Tongue (tissue), 1 donor: ENCODE measurements at regions not wholly inside any gene's neighbourhood (a gene's known extent, or its start where the extent isn't known, plus 50 kb on each side); places are given as distances from the start of the nearest gene placed in this dataset.
A peak's percentile ranks its signal among the peaks of the same experiment; 100 is the strongest.
"Not testable (repeated sequence)": the region's sequence is repeated elsewhere in the genome, so short reads cannot be mapped to it uniquely, and the experiment has no call there.

ENCODE experiments used
- DNase-seq: peaks from one replicate; pipeline ENCODE4 v3.0.0-alpha.2; 2015

DNA sequence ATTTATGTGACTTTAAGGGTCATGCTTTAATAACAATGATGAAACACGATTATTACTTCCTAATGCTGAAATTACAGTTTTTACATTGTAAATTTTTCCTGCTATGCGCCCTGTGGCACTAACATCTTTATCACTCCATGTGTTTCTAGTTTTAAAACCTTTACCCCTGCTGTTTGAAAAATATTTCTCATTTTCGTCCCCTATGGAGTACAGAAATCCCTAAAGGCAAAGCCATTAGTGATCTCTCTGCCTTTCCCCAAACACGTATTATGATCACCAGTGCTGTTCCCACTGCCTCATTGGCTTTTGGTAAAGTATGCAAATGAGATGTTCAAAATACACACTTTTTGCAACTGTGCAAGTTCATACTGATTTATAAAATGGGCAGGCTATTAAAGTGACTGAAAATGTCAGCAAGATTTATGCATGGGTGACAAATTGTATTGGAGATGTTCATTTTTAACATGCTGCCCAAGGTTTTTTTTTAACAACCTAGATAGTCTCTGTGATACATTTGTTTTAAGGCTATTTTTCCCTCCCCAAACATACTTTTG lies 1468.2 kb upstream of the ACVR2A start:
- no peak for DNase-seq

DNA sequence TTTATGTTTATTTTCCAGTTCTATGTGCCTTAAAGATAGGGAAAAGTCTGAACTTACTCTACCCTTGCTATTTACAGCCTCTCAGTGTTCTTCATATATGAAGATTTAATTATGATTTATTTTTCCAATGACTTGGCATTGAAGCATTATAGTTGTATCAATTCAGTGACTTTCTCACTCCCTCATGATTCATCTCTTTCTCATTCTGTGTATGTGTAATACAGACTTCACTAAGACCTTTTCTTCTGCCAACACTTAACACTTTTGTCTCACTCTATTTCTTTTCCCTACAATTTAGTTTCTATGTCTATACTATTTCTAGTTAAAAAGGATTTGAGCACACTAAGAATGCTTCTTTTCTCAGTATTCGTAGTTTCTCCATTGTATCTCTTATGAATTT lies 1470.3 kb upstream of the ACVR2A start:
- no peak for DNase-seq

DNA sequence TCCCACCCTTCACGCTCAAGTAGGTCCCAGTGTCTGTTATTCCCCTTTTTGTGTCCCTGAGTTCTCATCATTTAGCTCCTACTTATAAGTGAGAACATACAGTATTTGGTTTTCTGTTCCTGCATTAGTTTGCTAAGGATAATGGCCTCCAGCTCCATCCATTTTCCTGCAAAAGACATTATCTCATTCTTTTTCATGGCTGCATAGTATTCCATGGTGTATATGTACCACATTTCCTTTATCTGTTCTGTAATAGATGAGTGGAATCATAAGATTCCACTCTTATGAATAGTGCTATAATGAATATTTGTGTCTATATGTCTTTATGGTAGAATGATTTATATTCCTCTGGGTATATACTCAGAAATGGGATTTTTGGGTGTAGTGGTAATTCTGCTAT lies 1473.5 kb upstream of the ACVR2A start:
- DNase-seq = not testable (repeated sequence)

DNA sequence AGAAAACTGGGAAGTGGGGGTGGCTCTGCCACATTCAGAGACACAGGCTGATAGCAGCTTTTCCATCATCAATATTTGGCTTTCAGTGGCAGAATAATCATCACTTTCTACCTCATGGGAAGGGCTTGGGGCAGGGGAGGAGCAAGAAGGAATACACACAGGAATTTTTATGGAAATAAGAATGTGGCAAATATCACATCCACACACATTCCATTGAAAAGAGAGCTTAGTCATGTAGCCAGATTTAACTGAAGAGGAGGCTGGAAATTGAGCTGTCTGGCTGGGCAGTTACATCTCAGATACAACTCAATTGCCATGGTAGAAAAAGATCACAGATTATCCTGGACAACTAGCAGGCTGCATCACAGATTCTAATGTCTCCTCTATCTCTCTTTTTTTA lies 1474.0 kb upstream of the ACVR2A start:
- no peak for DNase-seq

DNA sequence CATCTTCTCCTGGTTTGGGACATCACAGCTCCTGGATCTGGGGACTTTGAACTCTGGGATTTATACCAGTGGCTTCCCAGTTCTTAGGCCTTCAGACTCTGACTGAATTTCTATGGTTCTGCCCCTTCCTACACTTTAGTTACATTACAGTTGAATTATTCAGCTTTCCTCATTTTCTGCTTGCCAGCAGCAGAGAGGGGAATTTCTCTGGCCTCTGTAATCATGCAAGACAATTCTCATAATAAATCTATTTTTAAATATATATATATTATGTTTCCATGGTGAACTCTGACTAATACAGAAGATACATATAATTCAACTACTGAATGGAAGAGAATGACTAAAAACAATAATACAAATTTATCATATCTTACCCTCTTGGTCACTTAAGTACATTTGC lies 1478.6 kb upstream of the ACVR2A start:
- DNase-seq = no peak

DNA sequence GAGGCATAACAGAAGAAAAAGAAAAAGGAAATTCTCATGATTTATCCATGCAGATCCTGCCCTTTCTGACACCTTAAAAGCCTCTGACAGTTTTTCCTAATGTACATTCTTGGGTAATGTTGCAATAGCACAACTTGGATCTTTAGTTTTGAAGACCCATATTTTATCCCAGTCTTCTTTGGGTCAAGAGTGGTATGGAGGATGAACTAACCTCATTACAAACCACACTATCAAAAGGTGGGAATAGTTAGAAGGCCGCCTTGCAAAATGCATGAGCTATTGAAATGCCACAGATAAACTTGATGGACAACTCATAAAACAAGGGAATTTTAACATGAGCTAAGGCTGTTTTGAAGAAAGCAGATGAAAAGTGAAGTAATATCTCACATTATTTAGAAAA lies 1479.8 kb upstream of the ACVR2A start:
- DNase-seq = no peak

DNA sequence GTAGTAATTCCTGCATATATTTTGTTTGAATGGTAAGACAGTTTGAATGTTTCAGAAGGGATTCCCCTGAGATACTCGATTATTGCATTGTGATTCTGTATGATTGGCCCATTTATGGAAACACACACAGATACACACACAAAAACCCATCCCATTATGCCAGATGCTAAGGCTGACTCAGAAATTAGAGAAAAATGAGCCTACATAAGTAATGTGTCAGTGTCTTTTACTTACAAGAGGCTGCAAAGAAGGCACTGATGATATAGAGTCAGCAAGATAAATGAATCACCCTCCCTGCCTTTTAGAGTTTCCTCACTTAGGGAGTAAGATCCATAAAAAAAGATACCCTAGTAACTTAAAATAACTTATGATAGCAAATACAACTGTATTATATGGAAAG lies 1481.1 kb upstream of the ACVR2A start:
- no peak for DNase-seq

DNA sequence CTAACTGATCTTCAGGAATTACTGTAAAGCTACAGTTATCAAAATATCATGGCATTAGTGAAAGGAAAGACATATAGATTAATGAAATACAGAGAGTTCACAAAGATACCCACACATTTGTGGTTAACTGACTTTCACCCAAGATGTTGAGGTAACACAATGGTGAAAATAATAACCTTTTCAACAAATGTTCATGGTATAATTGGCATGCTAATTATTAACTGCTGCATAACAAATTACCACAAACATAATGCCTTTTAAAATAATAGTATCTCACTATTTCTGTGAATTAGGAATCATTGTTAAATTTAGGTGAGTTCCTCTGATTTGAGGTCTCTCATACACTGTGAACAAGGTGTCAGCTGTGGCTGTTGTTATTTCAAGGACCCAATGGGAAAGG lies 1493.1 kb upstream of the ACVR2A start:
- DNase-seq = no peak

DNA sequence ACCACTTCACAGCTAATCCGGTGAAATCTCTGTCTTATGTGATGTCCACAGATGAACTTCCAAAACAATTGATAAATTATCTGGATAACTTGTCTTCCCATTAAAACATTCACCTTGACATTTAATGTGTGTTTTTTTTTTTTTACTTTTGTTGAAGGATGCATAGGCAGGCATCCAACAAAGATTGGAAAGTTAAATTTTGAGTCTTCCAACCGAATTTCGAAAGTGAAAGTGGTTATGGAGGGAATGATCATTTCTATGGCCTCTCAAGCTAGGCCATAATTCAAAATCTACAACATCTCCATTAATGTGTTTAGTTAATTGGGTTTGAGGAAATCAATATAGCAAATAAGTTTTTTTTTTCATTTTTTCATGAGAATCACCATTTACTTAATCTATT lies 1495.5 kb upstream of the ACVR2A start:
- DNase-seq = no peak

DNA sequence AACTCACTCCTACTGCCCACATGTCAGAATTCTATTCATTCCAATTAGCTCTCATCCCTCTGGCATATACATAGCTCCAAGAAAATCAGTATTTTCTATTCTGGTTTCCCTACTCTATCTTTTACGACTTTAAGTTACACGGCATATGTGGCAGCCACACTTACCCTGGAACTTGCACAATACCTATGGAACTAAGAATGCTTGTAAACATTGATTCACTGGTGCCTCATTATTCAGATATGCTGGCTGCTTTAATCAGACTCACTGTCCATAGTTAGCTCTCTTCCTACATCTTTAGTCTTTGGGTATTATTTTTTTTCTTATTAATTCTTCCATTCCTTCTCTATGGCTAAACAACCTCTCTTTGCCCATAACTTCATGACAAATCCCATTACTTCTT lies 1519.9 kb upstream of the ACVR2A start:
- DNase-seq = no peak

DNA sequence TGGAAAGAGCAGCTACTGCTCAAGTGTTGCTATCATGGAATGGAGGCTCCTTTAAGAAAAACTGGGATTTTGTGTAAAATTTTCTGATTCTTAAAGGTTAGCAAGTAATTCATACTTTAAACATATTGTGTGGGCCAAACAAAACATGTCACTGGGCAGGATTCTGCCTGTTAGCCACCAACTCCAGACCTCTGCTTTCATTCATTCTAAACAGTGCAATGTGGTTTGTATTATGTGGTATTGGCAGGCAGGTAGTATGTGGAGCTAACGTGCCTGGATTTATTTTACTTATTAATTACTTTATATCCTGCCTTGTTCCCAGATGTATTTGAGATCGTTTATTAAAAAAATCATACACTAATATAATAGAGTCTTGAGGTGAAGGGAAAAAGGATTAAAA lies 1521.3 kb upstream of the ACVR2A start:
- peak; percentile 6 for DNase-seq

DNA sequence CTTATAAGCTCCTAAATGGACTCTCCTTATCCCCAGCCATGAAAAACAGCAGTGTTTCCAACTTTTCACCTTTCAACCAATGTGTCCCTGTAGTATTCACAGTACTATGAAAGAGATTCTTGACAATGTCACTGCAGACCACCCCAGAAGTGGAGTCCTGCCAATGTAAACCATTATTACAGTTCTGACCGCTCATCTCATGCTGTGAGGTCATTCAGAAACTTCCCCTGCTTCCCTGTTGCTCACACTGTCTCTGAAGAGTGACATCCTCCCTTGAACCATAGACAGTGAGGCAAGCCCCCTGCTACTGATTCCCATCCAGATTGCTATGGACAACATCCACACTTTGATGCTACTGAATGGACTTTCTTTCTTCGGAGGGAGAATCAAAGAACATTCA lies 1523.7 kb upstream of the ACVR2A start:
- peak; percentile 63 for DNase-seq

DNA sequence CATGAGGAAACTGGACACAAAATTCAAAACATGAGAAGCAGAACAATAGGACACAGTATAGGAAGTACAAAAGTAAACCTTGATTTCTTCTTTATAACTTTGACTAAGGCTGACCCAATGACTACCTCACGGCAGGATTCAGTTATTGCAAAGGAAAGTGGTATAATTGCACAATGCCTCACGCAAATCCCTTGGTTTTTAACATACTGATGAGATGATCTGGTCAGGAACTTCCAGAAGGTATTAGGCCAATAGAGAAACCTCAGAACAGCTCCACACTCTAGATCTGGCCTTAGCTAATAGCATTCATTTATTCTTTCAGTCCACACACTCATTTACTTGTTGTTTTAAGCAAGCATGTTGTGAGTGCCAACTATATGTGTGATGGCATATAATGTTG lies 1526.9 kb upstream of the ACVR2A start:
- no peak for DNase-seq

DNA sequence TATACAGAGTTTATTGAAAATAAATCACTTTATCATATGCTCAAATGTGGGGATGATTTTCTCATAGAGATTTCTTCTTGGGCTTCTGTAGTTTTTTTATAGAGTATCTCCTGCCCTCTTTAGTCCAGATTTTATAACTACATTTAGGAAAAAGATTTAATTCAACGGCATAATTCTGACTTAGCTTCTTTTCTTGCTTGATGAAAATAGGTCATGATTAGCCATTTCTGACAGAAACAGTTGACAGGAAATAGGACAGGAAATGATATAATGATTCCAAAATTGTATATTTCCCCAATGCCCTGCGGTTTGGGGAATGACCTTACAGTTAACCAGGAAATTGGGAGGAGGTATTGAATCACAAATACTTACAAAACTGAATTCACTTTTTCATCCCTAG lies 1531.9 kb upstream of the ACVR2A start:
- DNase-seq = peak; percentile 52

DNA sequence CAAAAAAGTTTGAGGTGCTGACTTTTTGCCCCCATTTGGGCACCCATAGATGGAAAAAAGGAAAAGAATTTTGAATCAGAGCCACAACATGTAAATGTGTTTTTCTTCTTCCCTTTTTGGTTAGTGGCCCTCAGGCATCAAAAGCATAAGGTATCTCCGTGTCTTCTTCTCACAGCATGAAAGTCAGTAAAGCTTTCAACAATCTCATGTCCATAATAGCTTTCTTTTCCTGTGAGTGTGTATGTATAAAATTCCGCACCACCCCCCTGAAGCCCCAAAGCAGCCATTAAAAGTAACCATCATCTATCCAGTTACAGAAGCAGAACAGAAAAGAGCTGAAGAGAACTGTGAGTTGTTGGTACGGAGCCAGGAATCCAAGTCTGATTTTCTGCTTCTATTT lies 1539.7 kb upstream of the ACVR2A start:
- peak; percentile 19 for DNase-seq

DNA sequence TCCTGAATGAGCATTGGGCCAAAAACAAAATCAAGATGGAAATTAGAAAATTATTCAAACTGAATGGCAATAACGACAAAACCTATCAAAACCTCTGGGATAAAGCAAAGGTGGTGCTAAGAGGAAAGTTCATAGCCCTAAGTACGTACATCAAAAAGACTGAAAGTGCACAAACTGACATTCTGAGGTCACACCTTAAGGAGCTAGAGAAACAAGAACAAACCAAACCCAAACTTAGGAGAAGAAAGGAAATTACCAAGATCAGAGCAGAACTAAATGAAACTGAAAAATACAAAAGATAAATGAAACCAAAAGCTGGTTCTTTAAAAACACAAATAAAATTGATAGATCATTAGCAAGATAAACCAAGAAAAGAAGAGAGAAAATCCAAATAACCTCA lies 1543.5 kb upstream of the ACVR2A start:
- no peak for DNase-seq

DNA sequence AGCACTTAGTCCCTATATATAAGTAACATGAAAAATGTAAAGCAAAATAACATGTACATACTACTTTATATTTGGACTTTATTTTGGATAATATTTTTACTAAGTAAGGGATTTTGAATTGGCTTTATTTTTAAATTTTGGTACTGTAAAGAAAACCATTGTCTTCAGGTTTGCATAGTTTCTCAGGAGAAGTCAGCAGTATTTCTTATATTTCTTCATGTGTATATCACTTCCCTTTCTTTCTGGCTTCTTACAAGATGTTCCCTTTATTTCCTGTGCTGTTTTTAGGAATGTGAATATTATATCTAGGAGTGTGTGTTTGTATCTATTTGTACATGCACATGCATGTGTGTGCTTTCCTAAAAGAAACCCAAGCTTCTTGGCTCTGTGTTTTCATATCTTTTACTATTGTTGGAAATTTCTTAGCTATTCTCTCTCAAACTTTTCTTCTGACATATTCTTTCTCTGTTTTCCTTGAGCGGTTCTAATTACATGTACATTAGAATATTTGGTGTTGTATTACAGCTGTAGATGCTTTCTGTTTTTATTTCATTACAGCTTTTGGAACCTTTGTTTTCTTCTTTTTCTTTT lies 1549.7 kb upstream of the ACVR2A start:
- DNase-seq = no peak

DNA sequence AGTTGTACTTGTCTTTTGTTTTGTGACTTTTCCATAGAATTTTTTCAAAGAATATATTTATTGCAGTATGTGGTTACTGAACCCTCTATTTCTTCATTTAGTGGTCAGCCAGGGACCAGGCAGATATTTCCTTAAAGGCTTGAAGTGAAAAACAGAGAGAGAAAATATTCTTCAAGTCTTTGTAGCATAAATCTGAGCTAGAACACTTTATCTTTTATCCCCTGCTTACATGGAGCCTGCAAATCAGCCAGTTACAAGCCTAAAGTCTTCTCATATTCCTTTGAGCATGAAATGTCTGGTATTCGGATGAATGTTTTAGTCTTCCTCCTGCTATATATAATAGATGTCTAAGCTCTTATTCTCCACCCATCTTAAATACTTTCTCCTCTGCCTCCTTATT lies 1557.5 kb upstream of the ACVR2A start:
- no peak for DNase-seq

DNA sequence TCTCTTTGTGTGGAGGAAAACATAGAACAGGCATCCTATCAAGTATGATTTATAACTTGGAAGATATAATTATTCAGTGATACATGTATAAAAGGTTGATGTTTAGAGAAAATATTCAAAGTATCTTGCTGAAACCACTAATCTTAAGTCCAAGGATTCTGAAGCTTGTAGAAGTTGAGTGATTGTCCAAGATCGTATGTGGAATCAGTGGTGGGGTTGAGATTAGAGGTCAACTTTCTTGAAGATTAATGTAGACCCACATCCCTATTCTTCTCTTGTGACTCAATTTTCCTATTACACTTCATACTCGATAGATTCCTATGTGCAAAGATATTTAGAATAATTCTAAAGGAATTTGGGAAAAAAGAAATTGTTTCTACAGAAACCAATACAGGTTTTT lies 1565.9 kb upstream of the ACVR2A start:
- no peak for DNase-seq

DNA sequence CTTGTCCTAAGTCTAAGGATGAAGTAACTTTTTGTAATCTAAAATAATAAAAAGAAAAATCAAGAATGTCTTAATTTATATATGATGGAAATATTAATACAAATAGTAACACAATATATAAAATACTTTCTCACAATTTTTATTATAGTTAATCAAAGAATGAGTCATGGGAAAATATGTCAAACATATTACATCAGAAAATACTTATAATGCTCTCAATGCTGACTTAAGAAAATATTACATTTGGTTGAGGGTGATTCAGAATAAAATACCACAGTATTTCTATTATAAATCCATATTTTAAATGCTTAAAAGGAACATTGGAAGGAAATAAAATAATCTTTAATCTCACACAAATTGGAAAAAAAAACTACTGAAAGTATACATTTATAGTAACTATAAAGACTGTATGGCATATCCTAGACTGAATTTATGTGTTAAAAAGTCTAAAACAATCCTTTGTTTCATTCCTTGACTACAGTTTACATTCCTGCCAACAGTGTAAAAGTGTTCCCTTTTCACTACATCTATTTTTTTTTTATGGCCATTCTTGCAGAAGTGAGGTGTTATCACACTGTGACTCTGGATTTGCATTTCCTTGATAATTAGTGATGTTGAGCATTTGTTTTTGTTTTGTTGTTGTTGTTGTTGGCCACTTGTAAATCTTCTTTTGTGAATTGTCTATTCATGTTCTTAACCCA lies 1573.5 kb upstream of the ACVR2A start:
- DNase-seq = no peak

DNA sequence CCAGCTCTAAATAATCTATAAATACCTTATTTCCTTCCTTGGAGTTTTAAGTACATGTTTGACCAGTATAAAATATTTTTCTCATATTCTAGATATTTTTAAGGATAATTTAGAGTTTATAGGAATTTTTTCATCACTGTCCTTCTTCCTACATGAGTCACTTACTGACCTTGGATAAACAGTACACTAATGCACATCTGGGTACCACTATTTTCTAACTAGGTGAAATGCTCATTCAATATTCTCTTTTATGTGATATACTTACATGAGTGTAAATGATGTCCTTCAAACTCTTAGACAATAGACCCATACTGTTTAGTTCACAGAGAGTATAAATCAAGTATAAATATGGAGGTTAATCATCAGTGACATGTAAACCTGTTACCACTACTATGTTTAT lies 1574.2 kb upstream of the ACVR2A start:
- no peak for DNase-seq

DNA sequence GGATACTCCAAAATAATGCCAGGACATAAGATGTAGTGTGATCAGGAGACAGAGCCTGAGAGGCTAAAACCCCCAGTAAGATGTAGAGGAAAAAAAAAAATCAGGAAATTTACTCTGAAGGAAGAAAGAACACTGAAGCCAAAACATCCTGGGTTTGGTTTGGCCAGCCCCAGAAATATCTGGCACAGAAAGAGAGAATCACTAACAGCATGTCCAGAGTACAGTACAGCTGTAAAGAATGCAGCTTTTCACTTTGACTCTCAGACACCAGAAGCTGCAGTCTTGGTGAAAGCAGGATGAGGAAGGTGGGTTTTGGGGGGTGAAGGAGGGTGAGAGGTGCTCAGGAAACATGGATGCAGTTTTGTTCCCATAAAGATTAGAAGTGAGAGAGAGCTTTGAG lies 1577.7 kb upstream of the ACVR2A start:
- peak; percentile 8 for DNase-seq

DNA sequence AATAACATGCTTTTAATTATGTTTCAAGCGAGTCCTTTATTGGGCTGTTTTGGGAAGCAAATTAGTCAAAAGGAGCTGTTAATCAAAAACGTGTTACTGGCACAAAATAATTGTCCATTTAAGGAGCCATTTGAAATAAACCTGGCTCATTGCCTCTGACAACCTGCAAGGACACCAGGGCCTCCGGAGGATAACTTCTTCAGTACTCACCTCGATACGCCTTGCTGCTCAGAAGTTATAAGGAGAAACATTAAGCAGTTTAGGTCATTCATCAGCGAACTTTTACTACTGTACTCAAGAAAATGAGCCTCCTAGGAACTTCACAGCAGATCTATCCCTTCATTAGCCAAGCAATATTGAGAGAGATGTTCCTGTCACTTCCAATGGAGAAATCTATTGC lies 1579.2 kb upstream of the ACVR2A start:
- no peak for DNase-seq

DNA sequence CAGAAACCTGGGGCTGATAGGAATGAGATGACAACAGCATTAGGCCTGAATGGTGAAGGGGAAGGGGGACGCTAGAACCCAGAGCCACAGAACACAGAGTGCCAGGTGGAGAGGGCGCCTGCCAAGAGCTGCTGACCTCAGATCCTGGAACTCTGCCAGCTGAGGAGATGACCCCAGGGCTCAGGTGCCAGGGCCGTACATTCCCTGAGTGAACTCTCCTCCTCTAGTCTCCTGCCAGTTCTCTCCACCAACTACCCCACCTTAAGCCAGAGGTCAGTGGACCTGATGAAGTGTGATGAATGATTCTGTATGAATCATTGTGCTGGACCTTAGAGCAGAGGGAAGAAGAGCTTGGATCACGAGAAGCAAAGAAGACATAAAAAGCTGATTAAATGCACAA lies 1582.2 kb upstream of the ACVR2A start:
- DNase-seq = no peak
